Neural progenitor cell (in vitro differentiated cells): ENCODE measurements at regions not wholly inside any gene's neighbourhood (a gene's known extent, or its start where the extent isn't known, plus 50 kb on each side); places are given as distances from the start of the nearest gene placed in this dataset.

ENCODE experiments used
- EZH2 ChIP-seq: fragments of 200-600 bp; sonication (generic); IDR thresholded peaks from 2 replicates; pipeline ENCODE4 v1.6.1; 2017; ENCODE audit warnings: antibody characterized with exemption, mild to moderate bottlenecking, moderate library complexity
- EZH2phosphoT487 ChIP-seq: fragments of 200-600 bp; sonication (generic); IDR thresholded peaks from 2 replicates; pipeline ENCODE4 v1.6.1; 2017; ENCODE audit warnings: antibody characterized with exemption
- TF ChIP-seq, protein P1 (sequence below): fragments of 200-600 bp; sonication (generic); IDR thresholded peaks from 2 replicates; pipeline ENCODE4 v1.5.1; 2017; ENCODE audit warnings: antibody characterized with exemption, mild to moderate bottlenecking

DNA sequence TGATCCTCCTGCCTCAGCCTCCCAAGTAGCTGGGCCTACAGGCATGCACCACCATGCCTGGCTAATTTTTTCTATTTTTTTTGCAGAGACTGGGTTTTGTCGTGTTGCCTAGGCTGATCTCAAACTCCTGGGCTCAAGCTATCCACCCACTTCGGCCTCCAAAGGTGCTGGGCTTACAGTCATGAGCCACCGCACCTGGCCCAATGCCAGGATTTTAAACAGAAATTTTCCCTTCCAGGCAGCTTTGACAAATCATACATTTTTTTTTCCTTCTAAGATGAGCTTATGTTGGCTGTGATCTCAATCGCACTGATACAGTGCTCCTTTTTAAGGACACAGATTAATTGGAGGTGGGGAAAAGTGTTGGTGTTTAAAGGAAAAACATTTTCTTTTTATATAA is 73.2 kb upstream of the CD2AP start:
- TF ChIP-seq EZH2 (no peak), EZH2phosphoT487 (no peak)
- TF ChIP-seq, protein P1, sequence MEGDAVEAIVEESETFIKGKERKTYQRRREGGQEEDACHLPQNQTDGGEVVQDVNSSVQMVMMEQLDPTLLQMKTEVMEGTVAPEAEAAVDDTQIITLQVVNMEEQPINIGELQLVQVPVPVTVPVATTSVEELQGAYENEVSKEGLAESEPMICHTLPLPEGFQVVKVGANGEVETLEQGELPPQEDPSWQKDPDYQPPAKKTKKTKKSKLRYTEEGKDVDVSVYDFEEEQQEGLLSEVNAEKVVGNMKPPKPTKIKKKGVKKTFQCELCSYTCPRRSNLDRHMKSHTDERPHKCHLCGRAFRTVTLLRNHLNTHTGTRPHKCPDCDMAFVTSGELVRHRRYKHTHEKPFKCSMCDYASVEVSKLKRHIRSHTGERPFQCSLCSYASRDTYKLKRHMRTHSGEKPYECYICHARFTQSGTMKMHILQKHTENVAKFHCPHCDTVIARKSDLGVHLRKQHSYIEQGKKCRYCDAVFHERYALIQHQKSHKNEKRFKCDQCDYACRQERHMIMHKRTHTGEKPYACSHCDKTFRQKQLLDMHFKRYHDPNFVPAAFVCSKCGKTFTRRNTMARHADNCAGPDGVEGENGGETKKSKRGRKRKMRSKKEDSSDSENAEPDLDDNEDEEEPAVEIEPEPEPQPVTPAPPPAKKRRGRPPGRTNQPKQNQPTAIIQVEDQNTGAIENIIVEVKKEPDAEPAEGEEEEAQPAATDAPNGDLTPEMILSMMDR, result no peak
